Stimulated activated naive CD8-positive, alpha-beta T cell treated with anti-CD3 and anti-CD28 coated beads, Interleukin-15, Interleukin-2, amounts not matched to agents 100 U/mL and 50 U/mL, for 24 hours (primary cell): ENCODE measurements at regions not wholly inside any gene's neighbourhood (a gene's known extent, or its start where the extent isn't known, plus 50 kb on each side); places are given as distances from the start of the nearest gene placed in this dataset.
"Not testable (repeated sequence)": the region's sequence is repeated elsewhere in the genome, so short reads cannot be mapped to it uniquely, and the experiment has no call there.

Source experiments
- ATAC-seq: fragments of 150-1000 bp; cut with Tn5 transposase; one replicate; pipeline ENCODE4 v1.10.0; 2021
- DNase-seq: peaks from one replicate; pipeline ENCODE4 v3.0.0; 2021

DNA sequence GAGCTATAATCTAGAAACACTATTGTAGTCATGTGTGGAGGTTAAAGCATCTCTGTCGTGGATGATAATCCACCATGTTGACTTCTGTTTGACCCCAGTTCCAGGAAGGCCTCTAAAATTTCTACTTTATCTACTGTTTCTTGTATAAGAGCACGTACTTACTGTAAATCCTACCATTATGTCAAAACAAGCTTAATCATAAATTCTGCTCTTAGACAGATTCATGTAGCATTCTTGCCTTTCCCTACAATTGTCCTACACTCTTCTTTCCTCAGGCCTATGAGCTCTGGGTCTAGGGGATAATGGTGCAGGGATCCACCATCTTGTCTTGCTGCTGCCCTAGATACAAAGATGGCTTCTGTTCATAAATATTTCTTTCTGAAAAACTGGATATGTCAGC is 2594.3 kb downstream of the ARAP2 start:
- DNase-seq = no peak
- no peak for ATAC-seq

DNA sequence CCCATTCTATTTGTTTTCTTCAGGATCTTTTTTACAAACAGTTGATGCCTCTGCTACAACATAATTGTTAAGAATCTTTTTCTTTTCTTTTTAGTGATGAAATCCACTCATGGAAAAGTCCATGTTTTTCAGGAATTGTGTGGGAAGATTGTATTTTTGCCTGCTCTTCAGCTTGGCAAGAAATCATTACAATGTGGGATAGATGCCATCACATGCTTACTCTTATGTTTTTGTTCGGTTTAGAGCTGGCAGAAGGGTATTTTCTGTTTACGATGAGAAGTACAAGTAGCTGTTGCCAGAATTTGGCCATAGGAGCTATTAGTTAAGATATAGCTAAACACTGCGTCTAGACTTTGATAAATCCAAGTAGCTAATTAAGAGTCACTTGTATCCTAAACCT is 2585.3 kb downstream of the ARAP2 start:
- ATAC-seq = no peak
- no peak for DNase-seq

DNA sequence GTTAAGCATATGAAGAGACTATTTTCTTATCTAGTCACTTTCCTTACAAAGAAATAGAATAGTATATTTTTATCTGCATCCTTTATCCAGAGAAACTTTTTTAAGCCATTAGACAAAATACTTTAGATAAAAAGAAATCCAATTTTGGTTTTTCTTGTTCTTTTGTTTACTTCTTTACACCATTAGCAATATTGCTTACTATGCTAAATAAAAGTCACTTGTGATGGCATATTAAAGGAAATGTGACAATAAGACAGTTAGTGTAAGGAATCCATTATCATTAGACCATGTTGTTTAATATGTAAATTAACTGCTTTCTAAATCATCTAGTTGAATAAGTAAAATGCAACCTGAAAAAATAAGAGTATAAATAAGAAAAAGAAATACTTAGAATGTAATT is 2582.7 kb downstream of the ARAP2 start:
- ATAC-seq (no peak), DNase-seq (no peak)

DNA sequence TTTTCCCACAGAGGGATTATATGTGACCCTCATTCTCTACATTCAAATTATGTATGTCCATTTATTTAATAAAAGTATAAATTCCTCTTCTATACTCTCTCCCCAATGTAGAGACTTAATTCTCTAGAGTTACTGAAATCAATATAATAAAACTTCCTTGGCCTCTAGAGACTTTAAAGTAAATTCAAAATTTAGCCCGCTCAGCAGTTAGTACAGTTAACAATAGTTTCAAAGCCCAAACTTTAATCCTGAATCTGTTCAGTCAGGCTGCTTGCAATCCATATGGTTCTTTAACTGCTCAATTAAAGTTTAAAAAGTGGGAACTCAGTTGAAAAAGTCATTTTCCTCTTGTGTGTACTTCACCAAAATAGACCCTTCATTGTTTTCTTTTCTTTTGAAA is 2558.4 kb downstream of the ARAP2 start:
- DNase-seq (no peak), ATAC-seq (no peak)

DNA sequence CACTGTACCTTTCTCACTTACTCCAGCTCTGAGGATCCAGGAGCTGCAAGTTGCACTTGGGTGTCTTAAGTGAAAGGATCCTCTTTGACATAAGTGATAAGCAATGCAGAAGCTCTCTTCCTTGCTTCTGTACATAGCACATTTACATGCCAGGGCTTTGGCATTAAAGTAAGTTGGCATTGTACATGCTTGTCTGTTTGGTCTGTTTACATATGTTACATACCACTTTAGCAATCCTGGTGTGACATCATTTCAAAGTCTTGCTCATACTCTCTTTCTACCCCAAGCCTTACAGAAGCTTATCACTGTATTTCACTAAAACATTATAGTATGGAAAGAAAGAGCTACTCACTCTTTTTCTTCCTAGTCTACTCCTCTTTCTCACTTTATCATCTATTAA is 2548.3 kb downstream of the ARAP2 start:
- no peak for DNase-seq
- ATAC-seq = no peak

DNA sequence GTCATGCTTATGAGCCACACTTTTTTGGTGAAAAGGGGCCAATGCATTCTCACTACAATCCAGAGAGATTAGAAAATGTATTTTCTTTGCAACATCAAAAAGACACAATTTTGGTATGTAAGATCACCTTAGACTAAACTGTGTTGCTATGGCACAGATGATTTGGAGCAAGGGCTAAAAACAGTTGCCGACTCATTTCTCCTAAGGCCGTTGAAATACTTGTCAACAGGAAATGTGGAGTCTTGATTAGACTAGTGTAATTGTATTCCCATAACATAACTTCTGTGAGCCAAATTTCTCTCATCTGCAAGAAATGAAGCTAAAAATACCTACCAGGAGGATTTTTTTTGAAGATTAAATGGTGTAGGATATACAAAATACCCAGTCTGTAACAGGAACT is 2547.7 kb downstream of the ARAP2 start:
- ATAC-seq (no peak), DNase-seq (no peak)

DNA sequence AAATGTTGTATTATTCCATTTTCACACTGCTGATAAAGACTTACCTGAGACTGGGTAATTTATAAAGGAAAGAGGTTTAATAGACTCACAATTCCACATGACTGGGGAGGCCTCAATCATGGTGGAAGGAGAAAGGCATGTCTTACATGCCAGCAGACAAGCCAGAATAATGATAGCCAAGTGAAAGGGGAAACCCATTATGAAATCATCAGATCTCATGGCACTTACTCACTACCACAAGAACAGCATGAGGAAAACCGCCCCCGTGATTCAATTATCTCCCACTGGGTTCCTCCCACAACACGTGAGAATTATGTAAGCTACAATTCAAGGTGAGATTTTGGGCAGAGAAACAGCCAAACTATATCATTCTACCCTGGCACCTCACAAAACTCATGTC is 2535.1 kb downstream of the ARAP2 start:
- no peak for ATAC-seq

DNA sequence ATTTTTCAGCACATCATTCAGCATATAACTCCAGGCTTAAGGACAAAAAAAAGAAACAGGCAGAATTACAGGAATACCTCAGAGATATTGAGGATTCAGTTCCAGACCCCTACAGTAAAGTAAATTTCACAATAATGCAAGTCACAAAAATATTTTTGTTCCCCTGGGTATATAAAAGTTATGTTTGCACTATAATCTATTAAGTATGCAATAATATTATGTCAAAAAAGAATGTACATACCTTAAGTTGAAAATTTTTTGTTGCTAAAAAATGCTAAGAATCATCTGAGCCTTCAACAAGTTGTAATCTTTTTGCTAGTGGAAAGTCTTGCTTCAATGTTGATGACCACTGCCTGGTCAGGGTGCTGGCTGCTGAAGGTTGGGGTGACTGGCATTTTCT is 2532.5 kb downstream of the ARAP2 start:
- DNase-seq (no peak), ATAC-seq (no peak)

More for the DNA sequence above, 2535.1 kb downstream of the ARAP2 start:
- no peak for DNase-seq

DNA sequence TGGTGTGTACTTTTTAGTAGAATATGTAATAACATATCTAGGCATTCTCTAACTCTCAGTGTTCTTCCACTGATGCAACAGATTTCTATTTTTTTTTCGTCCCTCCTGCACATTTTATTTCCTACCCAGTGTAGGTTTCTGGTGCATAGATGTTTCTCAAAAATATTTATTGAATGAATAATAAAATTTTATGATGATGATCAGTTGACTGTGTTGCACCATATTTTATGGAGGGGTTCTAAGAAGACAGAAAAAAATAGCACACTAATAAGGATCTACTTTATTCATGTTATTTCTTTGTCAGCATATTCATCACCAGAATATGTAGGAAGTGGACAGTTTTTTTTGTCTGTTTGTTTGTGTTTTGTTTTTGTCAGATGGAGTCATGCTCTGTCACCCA is 2529.3 kb downstream of the ARAP2 start:
- no peak for ATAC-seq
- DNase-seq = no peak

DNA sequence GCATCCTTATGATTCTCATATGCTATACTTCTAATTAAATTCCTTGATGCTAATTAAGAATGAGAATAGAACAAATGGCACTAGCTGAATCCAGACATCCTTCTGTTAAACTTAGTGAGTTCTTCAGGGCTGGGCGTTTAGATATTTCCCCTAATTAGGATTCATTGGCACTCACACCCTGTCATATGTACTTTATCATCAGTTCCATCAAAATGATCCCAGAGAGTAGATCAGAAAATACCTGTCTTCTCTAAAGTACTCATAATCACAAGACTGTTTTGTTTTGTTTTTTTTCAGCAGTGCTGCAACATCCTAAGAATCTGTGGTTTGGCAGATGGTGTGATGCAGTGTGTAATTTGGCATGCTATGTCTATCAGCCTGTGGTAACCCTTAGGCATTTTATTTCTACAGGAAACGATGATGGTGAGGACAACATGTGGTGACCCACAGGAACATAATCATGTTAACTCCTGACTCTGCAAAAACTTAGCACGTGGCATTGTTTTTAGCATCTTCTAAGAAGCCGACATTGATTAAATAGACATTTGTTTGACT is 2528.4 kb downstream of the ARAP2 start:
- DNase-seq = no peak

DNA sequence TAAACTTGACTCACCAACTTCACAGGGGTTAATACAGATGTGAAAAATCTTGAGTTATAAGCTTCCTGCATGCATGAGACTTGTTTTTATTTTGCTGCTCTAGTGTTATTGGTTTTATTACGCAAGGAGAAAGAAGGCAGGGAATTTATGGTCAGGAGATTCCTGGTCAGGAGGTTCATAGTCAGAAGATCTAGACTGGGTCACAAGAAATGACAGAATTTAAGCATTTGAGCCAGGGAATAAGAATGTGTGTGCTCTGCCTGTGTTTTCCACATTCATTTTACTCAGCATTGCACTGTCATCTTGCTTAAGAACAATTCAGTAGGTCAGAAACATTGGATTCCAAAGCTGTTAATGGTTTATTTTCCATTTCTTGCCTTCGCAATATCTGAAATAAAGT is 2522.1 kb downstream of the ARAP2 start:
- ATAC-seq (no peak), DNase-seq (no peak)

More for the DNA sequence above, 2528.4 kb downstream of the ARAP2 start:
- no peak for ATAC-seq

DNA sequence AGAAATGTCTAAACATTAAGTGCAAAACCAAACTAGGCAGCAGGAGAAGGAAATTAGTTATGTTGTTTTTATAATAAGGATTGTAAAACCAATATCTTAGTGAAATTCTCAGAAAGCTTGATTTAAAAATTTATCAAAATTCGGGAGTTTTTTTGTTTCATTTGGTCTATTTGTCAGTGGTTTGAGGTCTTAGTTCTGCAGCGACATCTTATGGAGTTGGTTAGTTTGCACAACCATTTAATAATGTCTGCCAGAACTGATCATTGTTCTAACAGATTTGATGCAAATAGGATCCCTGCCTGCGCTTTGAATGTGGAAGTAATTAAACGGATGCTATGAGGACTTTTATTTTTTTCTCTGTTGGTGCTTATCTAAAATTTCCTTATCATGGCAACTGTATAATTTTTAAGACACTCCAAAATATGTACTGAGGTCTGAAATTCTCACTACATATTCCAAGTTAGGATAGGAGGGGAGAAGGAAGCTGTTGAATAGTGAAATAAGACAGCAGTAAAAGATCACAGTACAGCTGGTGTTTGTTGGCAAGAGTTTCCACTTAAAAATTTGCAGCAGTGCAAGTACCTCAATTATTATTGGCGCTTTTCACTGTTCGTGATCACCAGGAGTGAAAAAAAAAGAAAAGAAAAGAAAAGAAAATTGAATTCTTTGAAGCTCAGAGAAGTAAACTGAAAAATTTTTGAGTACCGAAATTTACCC is 2521.4 kb downstream of the ARAP2 start:
- ATAC-seq (no peak), DNase-seq (no peak)

DNA sequence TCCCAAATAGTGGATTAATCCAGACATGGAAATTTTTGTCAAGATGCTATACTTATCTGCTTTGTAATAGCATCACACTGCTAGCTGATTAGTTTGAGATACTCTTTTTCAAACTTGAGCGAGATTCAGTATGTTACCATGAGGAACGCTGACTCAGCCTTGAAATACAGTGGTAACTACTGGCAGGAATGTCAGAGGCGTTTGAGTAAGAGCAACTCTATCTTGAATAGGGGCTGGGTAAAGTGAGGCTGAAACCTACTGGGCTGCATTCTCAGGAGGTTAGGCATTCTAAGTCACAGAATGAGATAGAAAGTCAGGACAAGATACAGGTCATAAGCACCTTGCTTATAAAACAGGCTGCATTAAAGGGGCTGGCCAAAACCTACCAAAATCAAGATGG is 2519.6 kb downstream of the ARAP2 start:
- ATAC-seq (no peak), DNase-seq (no peak)

DNA sequence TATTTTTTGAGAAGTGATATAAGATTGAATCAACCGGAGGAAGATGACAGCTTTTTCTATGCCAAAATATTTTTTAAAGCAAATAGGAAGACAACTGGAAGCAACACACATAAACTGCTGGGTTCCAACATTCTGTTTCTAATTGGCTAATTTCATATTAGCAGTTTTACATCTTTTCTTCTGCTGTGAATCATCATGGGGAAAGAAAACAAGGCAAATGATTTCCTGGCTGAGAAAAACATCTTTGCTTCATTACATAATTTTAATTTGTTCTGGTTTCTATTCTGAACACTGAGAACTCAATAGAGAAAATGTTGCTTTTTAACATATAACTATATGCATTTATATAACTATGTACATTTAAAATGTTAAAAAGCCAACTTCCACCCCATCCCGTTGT is 2518.5 kb downstream of the ARAP2 start:
- no peak for ATAC-seq
- DNase-seq = no peak

DNA sequence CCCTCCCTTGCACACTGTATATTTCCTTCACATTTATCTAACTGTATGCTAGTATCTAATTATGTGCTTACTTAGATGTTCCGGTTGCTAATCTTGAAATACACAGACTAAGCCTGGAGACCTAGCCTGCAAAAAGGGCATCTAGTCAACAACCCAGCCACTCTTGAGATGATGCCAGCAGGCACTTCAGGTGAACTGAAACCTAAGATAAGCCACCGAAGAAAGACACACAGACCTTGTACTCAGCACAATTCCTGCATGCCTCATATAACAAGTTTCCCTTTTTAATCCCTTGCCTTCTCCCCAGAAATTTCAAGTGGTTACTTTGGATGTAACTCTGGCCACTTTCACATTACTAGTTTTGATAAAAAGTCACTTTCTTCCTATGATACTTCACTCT is 2506.6 kb downstream of the ARAP2 start:
- ATAC-seq (no peak), DNase-seq (no peak)

DNA sequence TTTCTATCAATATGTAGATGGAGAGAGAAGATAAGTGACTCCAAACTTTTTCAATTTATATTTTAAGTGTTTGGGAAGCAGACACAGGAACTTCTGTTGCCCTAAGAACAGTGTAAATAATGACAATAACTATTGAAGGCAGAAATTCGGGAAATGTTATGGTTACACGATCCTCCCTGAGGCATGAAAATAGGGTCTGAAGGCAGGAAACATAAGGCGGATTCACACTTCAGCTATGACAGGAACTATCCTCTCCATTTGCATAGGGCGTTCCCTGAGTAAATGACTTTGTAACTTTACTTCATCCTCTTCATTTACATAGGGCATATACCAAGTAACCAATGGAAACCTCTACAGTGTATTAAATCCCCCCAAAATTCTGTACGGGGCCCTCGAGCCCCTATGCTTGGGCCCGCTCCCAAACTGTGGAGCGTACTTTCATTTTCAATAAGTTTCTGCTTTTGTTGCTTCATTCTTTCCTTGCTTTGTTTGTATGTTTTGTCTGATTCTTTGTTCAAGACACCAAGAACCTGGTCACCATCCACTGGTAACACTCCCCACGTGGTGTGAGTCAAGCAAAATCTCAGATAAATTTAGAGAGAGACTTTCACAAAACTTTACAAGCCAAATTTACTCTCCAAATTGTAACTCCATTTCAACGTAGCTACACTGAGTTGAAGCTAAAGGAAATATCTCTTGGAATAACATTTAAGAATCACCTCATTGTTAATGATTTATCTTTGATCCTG is 2504.3 kb downstream of the ARAP2 start:
- ATAC-seq (no peak), DNase-seq (no peak)

DNA sequence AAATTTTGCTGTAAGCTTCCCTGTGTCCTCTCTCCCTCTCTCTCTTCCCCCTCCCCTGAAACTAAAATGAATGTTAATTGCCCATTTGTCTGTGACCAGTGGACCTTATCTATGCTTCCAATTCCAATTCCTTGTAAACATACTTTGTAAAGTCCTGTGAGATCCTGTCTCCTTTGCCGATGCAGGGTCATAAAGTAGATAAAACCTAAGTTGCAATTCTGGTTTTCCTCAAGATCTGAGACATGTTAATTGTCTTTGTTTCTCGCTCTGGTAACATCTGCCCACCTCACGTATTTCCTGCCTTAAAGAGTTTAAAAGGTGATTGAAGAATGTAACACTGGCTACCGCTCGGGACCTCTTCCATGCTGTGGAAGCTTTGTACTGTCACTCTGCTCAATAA is 2503.4 kb downstream of the ARAP2 start:
- not testable (repeated sequence) for DNase-seq, ATAC-seq

DNA sequence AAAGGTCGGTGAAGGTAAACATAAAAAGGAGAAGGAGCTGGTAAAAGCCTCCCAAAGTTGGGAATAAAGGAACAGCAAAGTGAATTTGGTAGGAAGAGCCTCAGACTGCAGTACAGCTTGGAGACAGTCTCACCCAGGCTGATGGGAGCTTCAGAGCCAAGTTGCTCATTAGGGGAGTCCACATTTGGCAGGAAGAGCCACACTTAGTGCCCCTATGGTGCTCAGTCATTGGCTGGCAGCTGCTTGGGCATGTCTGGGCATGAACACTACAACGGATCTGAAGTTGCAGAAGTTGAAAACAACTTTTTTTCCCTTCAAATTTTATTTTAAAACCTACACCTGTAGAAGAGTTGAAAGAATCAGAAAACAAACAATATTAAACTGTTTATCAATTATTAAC is 2497.3 kb downstream of the ARAP2 start:
- ATAC-seq (no peak), DNase-seq (no peak)

DNA sequence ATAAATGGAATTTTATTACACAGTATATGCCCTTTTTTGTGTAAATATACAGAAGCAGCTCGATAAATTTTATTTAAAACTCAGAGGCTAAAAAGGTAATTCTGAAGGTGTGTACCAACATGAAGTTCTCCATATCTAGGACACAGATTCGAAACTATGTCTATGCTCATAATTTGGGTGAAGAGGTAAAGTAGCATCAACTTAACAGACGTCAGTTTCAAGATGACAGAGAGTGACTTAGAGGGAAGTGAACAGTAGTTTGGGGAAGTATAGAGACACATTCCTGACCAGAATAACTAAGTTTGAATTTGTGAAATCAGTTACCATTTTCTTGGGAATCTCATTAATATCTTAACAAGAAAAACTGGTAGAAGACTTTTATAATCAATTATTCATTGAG is 2493.3 kb downstream of the ARAP2 start:
- ATAC-seq = no peak

DNA sequence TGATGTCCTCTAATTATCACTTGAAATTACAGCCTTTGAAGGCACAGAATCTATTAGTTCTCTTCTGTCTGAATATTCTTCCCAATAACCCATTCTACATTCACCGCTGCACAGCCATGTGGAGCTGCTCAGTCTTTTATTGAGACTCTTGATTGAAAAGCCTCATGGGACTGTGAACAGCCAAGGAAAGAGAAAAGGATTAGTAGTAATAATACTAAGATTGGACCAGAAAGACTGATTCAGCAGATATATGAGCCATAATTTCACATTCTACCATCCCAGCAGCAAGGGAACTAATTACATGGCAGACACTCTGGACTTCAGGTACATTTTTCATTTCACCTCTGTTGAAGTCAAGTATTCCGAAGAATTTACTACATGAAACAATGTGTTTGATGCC is 2471.7 kb downstream of the ARAP2 start:
- DNase-seq = no peak
- no peak for ATAC-seq

More for the DNA sequence above, 2493.3 kb downstream of the ARAP2 start:
- no peak for DNase-seq

DNA sequence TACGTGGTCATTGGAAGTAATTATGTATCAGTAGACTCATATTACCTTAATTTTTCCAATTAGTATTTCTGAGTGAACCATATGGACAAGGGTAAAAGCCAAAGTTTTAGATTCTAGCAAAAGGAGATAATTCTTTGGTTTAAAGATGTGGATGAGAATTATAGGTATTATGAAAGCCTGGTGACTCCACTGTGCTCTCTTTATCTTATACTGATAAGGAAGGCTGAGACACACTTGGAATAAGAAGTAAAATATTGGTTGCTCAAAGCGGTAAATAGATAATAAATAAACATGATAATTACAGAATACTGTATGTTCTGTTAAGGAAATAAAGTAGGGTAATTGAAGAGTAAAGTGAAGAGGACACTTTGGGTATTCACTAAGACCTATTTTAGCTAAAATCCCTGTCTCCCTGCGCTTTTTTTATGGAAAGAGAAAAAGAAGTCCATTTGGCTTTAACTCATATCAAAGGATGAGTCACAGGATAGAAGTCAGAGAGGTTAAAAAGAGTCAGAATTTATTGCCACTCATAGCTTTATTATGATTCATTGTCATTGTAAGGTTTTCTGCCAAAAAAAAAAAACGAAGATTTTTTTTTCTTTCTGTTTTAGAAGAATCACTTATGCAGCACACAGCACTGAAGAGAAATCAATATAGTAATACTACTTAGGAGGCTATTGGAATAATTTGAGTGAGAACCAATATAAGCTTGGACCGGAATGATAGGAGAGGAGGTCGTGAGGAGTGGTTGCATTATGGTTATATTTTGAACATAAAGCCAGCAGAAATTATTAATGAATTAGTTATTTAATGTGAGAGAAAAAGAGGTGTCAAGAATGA is 2463.1 kb downstream of the ARAP2 start:
- no peak for DNase-seq
- no peak for ATAC-seq

DNA sequence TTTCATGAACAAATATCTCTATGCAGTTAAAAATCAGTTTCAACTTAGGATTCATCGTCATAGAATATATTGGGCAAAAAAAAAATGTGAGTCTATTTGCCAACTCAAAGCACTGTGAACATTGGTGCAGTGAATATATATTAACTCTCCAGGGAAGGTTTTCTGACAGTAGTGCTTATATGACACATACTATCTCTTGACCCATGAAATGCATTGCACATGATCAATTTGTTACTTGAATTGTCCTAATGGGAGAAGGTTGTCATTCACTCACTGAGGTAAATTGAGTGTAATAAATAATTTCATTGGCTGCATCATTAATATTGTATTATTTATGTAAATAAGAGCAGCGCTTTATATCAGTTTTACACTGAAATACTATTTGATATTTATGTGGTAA is 2458.5 kb downstream of the ARAP2 start:
- no peak for ATAC-seq

DNA sequence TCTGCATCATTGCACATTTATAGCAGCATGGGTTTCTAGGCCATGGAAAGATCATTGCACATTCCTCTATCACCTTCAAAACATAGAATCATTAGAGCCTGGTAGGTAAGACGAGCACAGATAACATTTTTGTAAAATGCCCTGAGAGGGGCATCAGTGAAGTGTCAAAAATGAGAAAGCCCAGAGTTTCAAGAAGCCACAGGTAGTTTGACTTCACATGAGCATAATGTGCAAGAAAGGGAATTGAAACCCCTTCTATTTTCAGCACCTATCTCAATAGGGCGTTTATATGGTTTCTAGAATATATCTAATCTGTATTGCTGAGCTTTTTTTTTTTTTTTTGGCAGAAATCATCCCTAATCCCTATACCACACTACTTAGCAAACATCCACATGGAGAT is 2441.7 kb downstream of the ARAP2 start:
- ATAC-seq (no peak), DNase-seq (no peak)

More for the DNA sequence above, 2458.5 kb downstream of the ARAP2 start:
- DNase-seq = no peak
